Neural cell (in vitro differentiated cells): ENCODE measurements at regions not wholly inside any gene's neighbourhood (a gene's known extent, or its start where the extent isn't known, plus 50 kb on each side); places are given as distances from the start of the nearest gene placed in this dataset.

ENCODE experiments used
- EP300 ChIP-seq: fragments of 450-650 bp; conservative IDR thresholded peaks from 2 replicates; pipeline ENCODE4 v1.6.1; 2014; ENCODE audit warnings: antibody characterized with exemption, mild to moderate bottlenecking, moderate library complexity; ENCODE audit not compliant: poor library complexity, severe bottlenecking
- EZH2 ChIP-seq: fragments of 200-600, 300-800 bp; shearing (Covaris generic), sonication (generic); IDR thresholded peaks from 2 replicates; pipeline ENCODE4 v1.6.1; 2014; ENCODE audit warnings: antibody characterized with exemption, low read length, borderline replicate concordance, mild to moderate bottlenecking; ENCODE audit not compliant: insufficient read depth, poor library complexity, severe bottlenecking
- MXI1 ChIP-seq: fragments of 450-650 bp; conservative IDR thresholded peaks from 2 replicates; pipeline ENCODE4 v1.6.1; 2014; ENCODE audit warnings: antibody characterized with exemption, mild to moderate bottlenecking; ENCODE audit not compliant: poor library complexity, severe bottlenecking
- POLR2AphosphoS5 ChIP-seq: IDR thresholded peaks from 2 replicates; pipeline ENCODE4 v1.6.1; 2012
- RAD21 ChIP-seq: fragments of 450-650 bp; conservative IDR thresholded peaks from 2 replicates; pipeline ENCODE4 v1.6.1; 2014; ENCODE audit warnings: antibody characterized with exemption, mild to moderate bottlenecking, moderate library complexity
- TAF1 ChIP-seq: IDR thresholded peaks from 2 replicates; pipeline ENCODE4 v1.6.1; 2012; ENCODE audit warnings: low read depth
- TF ChIP-seq, protein P1 (sequence below): fragments of 450-650 bp; IDR thresholded peaks from 2 replicates; pipeline ENCODE4 v1.5.1; 2014; ENCODE audit warnings: antibody characterized with exemption, mild to moderate bottlenecking, moderate library complexity; ENCODE audit not compliant: poor library complexity, severe bottlenecking
- TF ChIP-seq, protein P2 (sequence below): IDR thresholded peaks from 2 replicates; pipeline ENCODE4 v1.6.1; 2012; ENCODE audit warnings: borderline replicate concordance

DNA sequence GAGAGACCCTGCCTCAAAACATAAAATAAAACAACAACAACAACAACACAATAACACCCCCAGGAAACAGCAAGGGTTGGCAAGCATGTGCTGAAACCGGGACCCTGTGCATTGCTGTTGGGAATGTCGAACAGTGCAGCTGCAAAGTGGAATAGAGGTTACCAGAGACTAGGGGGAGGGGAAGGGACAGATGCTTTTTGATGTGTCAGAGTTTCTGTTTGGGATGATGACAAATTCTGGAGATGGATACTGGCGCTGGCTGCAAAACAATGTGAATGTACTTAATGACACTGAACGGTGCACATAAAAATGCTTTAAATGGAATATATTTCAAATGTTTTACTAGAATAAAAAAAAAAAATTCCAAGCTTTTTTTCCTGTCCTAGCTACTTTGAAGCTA, 241.8 kb downstream of the TEX36 start:
- TF ChIP-seq, protein P1, sequence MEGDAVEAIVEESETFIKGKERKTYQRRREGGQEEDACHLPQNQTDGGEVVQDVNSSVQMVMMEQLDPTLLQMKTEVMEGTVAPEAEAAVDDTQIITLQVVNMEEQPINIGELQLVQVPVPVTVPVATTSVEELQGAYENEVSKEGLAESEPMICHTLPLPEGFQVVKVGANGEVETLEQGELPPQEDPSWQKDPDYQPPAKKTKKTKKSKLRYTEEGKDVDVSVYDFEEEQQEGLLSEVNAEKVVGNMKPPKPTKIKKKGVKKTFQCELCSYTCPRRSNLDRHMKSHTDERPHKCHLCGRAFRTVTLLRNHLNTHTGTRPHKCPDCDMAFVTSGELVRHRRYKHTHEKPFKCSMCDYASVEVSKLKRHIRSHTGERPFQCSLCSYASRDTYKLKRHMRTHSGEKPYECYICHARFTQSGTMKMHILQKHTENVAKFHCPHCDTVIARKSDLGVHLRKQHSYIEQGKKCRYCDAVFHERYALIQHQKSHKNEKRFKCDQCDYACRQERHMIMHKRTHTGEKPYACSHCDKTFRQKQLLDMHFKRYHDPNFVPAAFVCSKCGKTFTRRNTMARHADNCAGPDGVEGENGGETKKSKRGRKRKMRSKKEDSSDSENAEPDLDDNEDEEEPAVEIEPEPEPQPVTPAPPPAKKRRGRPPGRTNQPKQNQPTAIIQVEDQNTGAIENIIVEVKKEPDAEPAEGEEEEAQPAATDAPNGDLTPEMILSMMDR = no peak
- no peak for TF ChIP-seq RAD21
- no peak for TF ChIP-seq MXI1
- TF ChIP-seq TAF1 = no peak
- no peak for TF ChIP-seq EZH2
- no peak for TF ChIP-seq EP300
- no peak for TF ChIP-seq POLR2AphosphoS5
- TF ChIP-seq, protein P2, sequence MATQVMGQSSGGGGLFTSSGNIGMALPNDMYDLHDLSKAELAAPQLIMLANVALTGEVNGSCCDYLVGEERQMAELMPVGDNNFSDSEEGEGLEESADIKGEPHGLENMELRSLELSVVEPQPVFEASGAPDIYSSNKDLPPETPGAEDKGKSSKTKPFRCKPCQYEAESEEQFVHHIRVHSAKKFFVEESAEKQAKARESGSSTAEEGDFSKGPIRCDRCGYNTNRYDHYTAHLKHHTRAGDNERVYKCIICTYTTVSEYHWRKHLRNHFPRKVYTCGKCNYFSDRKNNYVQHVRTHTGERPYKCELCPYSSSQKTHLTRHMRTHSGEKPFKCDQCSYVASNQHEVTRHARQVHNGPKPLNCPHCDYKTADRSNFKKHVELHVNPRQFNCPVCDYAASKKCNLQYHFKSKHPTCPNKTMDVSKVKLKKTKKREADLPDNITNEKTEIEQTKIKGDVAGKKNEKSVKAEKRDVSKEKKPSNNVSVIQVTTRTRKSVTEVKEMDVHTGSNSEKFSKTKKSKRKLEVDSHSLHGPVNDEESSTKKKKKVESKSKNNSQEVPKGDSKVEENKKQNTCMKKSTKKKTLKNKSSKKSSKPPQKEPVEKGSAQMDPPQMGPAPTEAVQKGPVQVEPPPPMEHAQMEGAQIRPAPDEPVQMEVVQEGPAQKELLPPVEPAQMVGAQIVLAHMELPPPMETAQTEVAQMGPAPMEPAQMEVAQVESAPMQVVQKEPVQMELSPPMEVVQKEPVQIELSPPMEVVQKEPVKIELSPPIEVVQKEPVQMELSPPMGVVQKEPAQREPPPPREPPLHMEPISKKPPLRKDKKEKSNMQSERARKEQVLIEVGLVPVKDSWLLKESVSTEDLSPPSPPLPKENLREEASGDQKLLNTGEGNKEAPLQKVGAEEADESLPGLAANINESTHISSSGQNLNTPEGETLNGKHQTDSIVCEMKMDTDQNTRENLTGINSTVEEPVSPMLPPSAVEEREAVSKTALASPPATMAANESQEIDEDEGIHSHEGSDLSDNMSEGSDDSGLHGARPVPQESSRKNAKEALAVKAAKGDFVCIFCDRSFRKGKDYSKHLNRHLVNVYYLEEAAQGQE = no peak
